ENCODE measurements at regions not wholly inside any gene's neighbourhood (a gene's known extent, or its start where the extent isn't known, plus 50 kb on each side); places are given as distances from the start of the nearest gene placed in this dataset.
A peak's percentile ranks its signal among the peaks of the same experiment; 100 is the strongest.
"Not testable (repeated sequence)": the region's sequence is repeated elsewhere in the genome, so short reads cannot be mapped to it uniquely, and the experiment has no call there.

DNA sequence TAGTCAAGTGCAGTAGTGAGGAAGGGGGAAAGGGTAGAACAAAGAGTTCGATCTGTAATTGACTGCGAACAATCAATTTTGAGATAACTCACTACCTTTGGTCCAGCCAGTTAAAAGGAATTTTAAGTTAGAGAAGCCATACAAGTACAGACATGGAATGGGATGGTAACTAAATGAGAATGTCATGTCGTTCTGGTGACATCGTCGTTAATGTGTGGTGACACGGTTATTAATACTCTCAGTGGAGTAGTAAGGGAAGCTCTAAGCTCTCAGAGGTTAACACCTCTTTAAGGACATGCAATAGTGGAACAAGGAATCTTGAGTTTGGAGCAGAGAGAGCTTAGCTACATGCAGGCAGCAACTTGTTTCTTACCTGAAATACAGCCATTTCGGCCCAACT is 154.9 kb upstream of the KLF12 start:
- DNase-seq (ENCODE audit: low spot score) = no peak

DNA sequence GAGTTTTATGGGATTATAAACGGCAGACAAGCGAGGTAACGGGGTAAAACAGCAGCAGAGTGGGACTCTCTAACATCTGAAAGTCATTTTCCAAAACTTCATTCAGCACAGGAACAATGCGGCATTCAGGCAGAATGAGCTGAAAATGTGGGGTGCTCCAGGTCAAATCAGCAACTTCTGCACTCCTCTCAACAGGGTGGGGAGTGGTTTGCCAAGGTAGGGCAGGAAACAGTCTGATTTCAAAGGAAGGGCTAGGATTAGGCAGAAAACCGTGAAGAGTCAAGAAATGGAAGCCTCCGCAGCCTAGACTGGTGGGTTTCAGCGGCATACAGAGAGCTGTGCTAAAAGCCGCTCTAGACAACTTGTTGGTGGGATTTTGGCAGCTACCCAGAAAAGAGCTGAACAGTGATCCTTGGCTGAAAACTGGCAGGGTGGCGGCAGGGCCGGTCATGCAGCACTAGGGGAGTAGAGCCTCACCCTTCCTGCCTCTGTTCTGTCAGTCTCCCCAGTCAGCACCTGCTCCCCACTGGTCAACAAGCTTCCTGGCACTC is 154.2 kb upstream of the KLF12 start:
- DNase-seq (ENCODE audit: low spot score) = no peak

DNA sequence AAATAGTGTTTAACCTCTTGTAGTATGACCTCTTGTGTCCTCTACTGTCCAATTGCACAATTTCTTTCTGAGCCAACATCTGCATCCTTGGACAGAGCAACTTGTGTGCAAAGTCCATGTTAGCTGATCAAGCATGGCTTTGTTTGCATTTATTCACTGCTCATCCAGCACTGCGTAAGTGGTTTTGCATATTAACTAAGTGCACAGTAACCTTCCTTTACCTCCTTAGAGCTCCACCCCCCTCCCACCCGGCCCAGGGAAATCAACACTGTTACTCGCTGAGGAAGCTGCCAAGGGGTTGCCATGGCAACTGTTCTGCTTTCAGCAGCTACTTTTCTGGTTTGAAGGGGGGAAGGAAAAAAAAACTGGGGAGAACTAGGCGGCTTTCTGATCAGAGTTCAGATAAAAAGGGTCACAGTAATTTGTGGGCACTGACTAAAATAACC is 153.5 kb upstream of the KLF12 start:
- peak; percentile 41 for DNase-seq (ENCODE audit: low spot score)

DNA sequence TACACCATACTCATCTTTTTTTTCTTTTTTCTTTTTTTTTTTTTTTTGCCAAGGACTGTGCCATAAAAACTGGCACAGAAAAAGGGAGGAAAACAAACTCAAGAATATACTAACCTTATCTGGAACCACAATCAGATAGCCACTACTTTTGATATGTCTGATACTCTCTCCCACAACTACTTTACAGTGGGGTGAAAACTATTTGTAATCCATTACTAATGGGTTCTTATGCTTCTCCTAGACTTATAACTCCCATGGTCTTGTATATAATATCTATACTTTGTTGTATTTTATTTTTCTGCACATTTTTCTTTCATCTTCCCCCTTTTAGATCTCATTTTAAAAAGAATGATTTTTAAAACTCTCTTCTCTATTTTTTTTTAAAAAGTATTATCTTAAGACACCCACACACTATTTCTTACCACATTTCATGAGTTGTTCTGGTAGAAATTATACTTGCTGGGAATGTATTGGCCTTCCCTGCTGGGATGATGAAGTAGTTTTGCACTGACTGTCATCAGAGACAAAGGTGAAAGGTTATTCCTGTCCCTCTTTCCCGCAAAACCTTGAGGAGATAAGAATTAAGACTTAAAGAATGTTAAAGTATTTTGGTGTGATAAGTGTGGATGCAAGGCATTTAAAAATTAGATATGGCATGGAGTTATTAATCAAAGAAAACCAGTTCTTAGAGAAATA is 146.7 kb upstream of the KLF12 start:
- no peak for DNase-seq (ENCODE audit: low spot score)

DNA sequence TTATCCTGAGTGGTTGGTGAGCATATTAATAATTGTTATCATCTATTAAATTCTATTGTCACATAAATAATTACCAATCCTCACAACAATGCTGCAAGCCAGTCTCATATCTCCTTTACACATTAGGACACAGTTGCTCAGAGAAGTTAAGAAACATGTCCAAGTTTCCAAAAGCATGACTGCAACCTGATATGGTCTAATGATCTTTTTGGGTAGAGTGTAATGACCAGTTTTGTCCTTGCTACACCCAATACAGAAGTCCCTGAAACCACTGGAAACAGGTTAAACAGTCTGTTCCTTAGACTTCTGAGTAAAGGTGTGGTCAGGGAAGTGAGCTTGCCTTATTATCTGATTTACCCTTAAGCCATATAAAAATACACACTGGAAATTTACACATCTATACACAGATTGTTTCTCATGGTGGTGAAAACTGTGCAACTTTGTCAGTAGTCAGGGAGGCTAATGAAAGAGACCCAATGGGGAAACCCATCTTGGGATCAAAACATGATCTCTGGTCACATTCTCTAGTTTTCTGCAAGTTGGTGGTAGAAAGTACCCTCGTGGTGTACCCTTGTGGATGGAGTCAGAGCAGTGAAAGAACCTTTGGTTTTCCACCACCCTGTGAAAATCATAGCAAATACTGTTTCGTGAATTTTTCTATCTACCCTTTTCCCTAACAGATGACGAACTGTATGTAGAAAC is 146.0 kb upstream of the KLF12 start:
- no peak for DNase-seq (ENCODE audit: low spot score)

DNA sequence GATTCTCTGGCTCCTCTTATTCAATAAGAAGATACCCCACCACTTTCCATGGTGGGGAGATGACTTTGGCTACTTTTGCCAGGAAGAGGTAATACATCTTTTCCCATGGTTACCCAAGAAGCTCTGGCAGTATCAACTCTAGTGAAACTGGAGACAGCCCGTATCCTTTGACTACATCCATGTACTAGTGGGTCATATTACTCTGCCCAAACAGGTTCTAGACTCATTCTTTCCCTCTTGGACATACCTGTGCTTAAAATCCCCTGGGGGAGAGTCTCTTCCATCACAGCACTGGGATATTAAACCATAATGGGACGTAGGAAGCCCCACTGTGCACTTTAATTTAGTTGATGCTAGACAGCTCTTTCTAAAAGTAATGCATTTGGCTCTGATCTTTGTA is 144.7 kb upstream of the KLF12 start:
- DNase-seq (ENCODE audit: low spot score) = no peak

DNA sequence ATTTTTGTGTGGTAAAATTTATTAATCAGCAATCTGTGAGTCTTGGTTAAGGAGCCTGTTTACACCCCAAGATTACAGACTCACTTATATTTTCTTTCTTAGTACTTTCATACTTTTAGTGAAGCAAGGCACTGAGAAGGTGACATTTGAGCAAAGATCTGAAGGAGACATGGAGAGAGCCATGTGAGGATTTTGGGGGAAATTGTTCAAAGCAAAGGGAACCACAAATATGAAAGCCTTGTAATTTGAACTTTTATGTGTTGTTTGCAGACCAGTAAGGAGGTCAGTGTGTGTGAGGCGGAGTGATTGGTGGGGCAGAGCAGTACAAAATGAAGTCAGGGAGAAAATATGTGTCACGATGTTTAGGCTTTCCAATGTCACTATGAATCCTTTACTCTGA is 140.7 kb upstream of the KLF12 start:
- no peak for DNase-seq (ENCODE audit: low spot score)

DNA sequence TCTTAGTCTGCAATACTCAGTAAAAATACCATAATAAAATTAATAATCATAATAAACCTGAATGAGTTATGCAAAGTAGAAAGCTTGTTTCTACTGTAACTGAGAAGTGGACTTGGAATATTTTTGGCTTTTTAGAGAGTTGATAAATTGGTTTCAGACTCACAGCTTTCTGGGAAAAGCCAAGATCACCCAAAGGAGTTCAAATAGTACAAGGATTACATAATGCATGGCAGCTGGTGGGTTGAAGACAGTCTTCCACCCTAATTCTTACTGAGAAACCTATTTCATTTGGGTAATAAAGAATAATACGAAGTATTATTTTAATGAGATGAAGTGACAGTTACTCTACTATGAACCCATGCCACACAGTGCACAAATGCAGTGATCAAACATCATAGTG is 139.4 kb upstream of the KLF12 start:
- no peak for DNase-seq (ENCODE audit: low spot score)

DNA sequence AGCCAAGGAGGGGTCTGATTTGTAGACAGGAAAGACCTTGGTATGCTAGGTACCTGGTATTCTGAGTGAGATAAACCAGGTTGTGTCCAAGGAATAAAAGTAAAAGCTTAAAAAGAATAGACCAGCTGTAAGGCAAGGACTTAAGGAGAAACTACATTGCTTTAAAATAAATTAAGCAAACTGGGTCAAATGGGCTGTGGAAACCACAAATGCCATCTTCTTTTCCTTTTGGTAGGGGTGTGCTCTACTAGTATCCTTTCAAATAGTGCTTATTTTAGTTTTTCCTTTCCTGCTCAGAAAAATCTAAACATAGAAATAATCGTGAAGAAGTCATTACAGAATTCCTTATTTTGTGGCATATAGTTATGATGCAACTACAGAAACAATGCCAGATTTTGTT is 138.6 kb upstream of the KLF12 start:
- no peak for DNase-seq (ENCODE audit: low spot score)

DNA sequence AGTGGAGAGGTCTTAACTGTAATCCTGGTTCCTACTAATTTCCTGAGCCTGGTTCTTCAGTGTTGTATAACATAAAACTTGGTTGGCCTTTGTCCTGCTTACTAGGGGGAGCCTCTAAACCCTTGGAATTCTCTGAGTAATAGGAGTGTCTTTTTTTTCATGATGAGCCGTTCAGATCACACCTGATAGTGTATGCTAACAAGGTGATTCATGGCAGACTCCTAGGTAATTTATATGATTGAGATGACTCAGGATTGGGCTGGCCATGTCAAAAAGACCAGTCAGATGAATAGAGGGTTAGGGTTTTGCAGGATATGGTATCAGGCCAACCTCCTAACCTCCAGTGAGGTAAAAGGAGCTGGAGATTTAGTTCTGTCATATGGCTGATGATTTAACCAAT is 135.8 kb upstream of the KLF12 start:
- DNase-seq (ENCODE audit: low spot score) = no peak

DNA sequence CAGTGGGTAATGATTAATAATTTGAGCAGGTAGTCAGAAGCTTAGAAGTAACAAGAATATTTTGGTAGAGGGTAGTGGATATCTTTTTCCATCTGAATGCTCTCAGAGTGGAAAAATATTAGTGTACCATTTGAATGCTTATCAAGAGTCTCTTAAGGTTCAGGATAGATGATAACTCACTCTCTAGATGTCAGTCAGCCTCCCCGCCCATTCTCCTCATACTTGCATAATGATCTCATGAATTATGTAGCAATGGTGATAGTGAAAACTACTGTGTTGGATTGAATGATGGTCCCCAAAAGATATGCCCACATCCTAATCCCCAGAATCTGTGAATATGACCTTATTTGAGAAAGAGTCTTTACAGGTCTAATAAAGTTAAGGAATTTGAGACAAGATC is 132.7 kb upstream of the KLF12 start:
- DNase-seq (ENCODE audit: low spot score) = no peak

DNA sequence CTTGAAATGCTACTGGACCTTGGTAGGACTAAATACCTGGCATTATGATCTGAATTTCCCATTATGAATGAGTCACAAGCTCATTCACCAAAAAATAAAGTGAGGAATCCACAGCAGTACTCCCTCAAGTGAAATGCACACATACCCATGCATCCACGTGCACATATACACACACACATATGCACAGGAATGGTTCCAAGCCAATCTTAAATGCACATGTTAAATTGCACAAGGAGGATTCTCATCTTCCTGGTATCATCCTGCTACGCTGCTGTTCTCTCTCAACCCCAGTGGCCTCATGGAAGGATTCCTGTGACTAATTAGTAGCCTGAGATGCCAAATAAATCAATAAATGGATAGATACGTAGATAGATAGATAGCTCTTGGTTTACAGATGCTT is 132.1 kb upstream of the KLF12 start:
- DNase-seq (ENCODE audit: low spot score) = no peak

DNA sequence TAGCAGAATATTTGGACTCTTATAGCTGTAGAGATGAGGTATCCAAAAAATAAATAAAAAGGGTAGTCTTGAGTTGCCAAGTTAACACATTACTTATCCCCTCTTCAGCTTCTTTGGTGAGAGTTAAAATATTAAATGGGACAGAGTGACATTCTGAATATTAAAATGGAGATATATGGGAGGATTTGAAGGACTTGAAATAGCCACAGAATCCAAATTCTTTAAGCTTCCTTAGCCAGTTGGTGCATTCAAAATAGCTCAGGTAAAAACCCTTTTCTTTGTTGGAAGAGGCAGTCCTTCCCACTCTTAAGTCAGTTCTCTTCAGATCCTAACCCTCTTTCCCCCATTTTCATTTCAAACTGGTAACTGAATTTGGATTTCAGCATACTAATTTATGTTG is 130.1 kb upstream of the KLF12 start:
- DNase-seq (ENCODE audit: low spot score) = no peak

DNA sequence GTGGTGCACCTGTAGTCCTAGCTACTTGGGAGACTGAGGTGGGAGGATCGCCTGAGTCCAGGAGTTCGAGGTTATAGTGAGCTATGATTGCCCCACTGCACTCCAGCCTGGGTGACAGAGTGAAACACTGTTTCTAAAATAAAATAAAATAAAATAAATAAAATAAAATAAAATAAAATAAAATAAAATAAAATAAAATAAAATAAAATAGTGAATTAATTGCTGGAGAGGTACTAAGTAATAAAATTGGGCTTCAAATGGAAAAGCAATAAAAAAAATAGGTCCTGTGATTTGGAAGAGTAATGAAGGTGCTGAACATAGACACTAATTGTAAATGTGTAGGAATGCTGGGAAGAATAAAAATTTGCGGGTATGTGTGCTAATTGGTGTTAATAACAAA is 126.2 kb upstream of the KLF12 start:
- not testable (repeated sequence) for DNase-seq (ENCODE audit: low spot score)

DNA sequence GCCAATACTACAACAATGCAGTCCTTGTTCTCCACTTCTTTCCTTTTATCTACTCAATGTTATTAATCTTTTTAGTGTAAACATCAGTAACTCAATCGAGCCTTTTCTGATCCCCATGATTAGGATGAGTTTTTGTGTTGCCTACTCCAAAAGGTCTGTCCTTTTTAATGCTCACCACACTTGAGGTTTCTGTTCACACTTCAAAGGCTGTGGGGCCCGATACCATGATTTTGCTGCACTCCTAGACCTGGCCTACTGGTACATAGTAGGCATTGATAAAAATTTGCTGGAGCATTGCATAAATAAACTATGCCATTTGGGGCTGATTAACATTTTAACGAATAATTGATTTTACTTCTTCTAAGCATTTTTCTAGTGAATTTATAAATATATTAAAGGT is 125.4 kb upstream of the KLF12 start:
- no peak for DNase-seq (ENCODE audit: low spot score)

DNA sequence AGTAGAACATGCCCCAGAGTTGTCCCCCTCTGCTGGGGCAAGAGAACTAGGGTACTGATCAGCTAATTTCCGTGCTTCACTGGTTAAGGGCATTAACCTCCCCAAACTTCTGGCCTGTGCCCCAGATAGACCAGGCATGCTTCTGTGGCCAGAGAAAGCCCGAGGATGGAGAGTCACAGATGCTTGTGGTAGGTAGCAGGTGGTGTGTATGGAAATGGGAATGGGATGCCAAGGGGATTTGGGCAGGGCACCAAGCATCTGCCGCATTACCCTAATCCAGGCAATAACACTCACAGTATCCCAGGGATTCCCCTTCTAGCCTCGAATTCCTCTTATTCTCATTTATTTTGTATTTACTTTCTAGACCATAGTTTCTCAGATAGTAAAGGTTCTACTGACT is 124.8 kb upstream of the KLF12 start:
- no peak for DNase-seq (ENCODE audit: low spot score)

DNA sequence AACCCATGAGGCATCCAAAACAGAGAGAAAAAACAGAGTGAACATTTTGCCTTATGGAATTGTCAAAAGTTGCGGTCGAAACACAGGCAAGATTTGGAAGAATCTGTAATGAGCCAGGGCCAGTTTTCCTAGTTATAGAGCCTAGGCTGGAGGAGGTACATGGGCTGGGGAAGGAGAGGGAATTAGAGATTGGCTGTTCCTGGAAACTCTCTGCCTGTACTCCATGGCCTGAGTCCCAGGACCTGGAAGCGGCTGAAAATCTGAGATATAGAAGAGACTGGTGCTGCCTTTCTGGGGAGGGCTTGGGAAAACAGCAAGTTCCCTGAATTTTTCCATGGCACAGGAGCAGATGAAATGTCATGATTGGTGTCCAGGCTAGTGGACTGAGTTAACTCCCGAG is 122.8 kb upstream of the KLF12 start:
- no peak for DNase-seq (ENCODE audit: low spot score)

DNA sequence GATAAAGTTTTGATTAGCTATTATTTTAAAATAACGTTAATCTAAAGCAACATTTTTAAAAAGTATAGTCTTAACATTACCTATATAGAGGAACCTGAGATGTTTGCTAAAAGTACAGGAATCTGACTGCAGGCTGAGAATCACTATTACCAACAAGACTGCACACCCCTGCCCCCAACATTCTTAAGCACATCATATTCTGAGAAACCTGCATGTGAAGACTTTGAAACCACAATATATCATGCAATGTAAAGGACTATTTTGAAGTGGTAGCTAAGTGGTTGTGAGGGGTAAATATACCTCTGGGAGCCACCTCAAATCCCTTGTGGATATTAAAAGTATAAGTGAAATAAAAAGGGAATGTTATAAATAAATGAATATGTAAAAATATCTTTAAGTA is 119.0 kb upstream of the KLF12 start:
- no peak for DNase-seq (ENCODE audit: low spot score)

DNA sequence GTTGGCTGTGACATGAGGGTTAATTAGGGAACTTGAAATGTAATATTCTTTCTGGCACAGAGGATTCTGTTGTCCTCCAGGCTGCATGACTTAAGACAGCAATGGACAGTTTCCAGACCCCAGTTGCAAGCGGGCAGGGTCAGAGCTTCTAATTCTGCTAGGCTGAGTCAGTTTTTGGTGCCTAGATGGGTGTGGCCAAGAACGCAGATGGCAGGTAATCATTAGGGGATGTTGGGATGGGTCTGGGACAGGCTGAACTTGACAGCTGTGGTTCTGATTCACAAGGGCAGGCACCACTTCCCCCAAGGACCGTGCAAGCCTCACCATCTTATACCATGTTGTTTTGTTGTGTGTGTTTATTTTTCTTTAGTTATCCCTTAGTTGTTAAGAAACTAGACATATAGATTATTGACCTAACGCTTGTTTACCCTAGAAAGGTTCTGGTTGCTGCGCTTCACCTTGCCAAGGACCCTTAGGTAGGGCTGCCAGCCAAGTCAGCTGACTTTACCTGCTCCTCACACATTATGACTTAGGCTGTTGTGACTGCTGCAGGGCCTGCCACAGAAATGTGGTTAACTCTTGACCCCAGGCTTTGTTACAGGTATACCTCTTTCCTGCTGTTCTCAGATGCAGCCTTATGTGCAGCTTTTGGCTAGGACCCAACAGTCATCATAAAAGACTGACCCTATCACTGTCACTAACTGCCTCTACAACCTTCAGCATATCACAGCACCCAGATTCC is 117.7 kb upstream of the KLF12 start:
- DNase-seq (ENCODE audit: low spot score) = peak; percentile 10

DNA sequence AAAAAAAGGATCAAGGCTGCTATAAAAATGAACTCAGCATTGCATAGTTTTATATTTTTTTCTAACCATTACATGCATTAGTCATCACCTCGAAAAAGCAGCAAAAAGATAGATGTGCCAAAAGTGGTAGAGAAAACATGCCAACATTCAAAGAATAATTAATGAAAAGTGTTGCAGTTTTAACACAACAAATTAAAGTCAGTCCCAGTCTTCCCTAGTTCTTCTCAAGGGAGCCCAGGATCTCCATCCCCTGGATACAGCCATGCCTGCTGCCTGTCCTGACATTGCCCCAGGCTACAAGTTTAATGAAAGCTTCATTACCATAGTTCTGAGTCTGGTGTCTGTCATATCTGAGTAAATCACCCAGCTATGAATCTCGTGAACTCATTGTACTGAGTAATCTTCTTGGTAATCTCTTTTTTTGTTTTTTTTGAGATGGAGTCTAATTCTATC is 116.6 kb upstream of the KLF12 start:
- peak; percentile 62 for DNase-seq (ENCODE audit: low spot score)

DNA sequence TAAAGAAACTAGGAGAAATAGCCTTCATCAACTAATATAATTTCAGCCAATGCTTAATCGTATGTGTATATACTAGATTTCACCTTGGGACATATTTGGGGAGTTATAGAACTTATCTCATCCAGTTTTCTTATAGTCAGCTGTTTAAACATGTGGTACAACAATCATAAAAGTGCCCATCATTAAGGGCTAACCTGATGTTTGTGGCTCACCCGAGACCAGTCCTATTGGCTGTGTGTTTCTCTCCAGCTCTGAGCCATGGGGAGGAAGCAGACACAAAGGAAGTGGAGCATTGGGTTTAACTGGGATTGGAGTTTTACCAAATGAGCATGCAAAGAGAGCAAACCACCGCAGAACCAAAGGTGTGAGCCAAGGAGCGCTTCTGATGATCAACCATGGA is 114.3 kb upstream of the KLF12 start:
- DNase-seq (ENCODE audit: low spot score) = no peak

DNA sequence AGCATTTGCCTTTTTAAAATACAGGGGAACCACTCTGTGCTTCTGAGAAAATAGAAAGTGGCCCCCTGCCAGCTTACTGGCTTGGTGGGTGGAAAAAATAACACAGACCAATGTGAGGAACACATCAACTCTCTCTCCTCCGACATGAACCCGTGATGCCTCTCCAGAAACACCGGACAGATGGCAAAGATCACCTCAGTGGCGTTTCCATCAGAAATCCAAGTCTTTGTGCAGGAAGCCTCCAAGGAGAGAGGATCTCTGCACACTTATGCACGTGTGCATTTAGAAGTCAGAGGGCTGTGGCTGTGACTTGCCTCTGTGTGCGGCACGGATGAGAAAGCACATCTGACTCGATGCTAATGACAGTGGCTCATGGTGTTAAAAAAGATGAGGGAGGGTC is 112.3 kb upstream of the KLF12 start:
- peak; percentile 12 for DNase-seq (ENCODE audit: low spot score)
